ENCODE measurements at regions not wholly inside any gene's neighbourhood (a gene's known extent, or its start where the extent isn't known, plus 50 kb on each side); places are given as distances from the start of the nearest gene placed in this dataset.

DNA sequence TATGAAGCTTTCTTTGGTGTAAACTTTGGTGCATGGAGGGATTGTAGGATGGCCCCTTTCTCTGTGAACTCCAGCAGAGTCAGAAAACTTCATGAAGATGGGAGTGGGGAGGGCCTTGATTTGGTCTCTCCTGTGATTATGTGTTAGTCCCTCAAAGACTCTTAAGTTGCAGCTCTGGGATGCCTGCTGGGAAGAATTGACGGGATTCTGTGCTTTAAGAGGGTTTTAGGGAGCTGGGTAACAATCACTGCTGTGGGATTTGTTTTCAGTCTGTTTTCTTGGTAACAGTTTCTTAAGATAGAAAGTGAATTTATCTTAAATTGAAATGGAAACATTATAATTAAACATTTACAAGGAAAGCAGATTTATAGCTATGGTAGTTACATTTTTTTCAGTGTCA, 378.1 kb downstream of the AACS start:
- DNase-seq, result no peak

DNA sequence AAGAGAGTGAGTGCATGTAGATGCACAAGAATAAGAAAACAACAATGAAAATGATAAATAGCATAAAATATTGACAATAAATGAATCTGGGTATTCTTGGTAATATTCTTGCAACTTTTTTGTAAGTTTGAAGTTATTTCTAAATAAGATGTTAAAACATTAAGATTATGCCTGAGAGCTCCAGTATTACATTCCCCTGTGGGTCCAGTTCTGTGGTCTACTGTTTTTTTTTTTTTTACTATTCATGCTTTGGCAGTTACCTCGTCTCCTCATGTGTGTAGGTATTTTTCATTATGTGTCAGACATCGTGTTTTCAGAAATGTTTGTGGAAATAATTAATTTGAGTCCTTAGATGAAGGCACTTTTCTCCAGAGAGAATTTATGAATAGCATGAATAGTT, 386.2 kb downstream of the AACS start:
- DNase-seq, result no peak

DNA sequence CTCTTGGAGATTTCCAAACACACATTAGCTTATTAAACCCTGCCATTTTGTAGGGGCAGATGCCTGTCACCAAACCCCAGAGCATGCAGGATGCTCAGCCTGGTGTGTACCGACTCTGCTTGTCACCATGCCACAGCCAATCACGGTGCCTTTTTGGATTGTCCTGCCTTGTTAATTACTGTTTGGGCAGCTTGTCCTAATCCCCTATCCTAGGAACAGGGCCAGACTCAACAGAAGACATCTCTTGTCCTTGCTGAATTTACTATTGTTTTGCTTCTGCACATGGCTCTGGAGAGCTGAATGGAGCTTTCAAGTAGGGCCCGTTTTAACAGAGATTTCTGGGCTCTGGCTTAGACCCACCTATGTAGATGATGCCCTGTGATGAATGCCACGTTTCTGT, 388.5 kb downstream of the AACS start:
- DNase-seq, result no peak

DNA sequence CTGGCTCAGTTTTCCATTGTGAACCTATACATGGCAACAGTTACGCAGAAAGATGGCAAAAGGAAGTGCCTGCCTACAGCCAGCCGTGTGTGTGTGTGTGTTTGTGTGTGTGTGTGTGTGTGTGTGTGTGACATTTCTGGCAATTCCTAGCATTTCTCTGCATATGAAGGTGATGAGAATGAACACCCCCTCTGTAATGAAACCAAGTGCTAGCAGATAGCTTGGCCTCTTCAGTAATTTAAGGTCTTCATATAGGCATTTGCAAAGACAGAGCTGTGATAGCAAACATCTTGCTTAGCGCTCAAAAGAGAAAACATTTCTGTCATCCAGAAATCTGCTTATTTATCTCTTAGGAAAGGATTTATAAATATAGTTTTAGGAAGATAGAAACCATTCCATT, 389.1 kb downstream of the AACS start:
- DNase-seq, result no peak

DNA sequence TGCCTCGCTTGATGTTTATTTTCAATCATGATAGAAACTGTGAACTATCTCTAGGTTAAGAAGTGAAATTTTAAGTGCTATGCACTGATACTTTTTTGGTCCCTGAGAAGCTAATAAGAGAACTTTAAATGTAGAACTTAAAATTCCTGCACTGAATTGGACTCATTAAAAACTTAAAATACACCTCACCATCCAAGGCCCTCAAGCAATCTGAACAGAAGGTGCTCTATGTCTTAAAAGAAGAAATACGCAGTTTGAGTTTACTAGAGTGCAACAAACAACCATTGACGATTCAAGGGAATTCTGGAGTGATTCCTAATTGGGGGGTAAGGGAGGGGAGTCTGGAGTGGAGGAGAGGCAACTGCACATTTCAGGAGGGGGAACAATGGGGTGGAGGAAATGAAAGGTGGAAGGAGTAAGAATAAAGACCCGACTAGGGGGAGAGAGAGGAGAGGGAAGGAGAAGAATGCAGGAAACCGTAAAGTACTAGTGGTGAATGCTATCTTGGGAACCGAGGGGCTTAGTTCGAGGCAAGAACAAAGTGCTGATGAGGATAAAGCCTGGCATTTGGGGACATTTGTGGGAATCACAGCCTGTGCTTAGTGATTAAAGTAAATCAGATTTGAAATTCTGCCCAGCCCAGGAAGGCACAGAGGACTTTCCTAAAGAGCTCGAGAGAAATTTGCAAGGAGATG, 389.7 kb downstream of the AACS start:
- no peak for DNase-seq

DNA sequence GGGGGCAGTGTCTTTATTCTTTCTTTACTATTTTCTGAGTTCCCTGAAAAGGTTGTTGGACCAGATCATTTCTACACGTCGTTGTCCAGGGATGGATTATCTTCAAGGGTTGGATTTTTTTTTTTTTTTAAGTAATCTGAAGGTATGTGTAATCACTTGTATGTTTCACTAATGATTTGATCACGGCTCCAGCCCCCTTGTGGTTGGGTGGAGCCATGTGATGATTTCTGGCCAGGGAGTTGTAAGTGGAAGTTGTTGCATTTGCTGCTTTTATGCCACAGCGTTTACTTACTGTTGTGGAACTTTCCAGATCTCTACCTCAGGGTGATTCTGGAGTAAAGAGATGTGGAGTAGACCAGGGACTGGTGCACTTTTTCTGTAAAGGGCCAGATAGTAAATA, 390.3 kb downstream of the AACS start:
- no peak for DNase-seq

DNA sequence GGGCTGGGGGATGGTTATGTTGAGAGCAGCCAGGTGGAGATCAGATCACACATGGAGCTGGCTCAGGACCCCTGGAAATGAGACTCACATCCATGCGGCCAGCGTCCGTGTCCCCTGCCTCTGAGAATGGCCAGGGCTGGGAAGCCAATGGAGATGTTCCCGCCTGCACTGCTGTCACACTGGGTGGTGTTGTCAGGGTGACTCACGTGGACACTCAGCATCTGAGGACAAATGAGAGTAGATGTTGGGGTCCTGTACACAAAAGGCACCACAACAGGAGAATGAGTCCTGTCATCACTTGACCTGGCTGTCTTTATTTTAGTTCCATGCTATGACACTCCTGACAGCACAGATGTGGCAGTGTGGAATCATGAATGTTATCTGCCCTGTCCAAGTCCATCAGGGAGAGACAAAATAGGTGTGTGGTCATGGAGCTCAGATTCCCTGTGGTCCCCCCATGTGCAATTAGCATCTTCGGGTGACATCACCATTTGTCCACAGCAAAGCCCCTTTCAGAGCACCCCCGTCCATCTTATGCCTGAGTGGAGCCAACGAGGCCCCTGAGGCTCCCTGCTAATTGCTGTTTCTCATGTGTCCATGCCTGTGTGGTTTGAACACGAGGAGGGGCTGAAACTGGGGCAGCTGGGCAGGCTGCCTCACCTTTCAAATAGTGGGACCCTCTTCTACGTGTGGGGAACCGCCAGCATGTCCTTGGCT, 393.5 kb downstream of the AACS start:
- no peak for DNase-seq

DNA sequence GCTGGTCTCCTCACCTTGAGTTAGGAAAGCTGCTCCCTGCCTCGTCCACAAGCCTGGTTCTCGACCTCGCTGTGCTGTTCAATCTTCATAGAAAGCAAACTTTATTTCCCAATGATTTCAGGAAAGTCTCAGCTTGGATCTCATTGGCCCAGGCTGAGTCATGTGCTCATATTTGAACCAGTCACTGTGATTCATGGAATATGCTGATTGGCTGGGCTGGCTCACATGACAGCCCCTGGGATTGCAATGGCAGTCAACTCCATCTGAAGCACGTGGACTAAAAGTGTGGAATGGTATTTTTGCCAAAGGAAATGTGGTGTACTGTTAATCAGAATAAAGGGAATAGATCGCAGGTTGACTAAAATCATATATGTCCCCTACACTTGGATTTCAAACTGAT, 396.6 kb downstream of the AACS start:
- DNase-seq, result no peak

DNA sequence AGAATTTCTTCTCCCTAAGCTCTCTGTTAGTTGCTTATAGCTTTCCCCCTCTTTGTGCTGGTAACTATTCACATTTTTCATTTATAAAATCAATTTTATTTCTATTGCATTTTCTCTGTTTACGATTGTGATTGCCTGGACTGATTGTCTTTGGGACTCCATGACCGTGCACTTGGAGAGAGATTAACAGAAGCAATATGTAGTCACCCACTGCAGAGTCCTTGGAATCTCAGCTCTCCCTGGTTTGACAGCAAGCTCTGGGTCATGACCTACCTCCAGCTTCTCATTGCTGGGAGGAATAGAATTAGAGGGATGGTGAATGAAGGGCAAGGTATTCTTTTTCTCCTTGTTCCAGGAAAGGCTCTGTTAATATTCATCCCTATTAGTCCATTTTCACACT, 398.2 kb downstream of the AACS start:
- DNase-seq, result no peak

DNA sequence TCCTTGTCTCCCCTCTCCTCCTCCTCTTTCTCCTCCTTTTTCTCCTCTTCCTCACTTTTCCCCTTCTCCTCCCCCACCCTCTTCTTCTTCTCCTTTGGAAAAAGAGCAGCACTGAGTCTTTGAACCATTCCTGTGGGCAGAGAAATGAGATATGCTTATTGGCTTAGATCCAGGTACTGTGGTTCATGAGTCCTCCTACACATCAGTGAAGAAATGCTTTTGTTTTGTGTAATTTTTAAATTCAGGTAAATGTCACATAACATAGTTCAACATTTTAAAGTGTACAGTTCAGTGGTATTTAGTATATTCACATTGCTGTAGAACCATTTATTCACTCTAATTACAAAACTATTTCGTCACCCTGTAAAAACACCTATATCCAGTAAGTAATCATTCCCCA, 402.1 kb downstream of the AACS start:
- DNase-seq, result no peak

DNA sequence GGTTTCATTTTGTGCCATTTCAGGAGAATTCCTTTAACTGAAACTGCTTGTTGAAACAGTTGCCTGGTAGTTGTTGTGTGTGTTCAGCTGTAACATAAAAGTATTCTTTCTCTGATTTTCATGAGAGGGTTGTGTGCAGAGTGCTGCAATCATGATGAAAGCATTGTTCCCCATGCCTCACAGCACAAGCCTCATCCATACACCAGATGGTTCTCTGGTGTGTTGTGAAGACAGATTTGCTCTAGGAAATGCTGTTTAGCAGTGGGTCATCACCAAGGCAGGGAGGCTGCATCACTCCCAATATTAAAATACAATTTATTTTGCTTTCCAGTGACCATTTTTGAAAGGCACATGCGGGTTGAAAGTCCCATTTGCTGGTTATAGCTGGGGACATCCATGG, 404.4 kb downstream of the AACS start:
- no peak for DNase-seq

DNA sequence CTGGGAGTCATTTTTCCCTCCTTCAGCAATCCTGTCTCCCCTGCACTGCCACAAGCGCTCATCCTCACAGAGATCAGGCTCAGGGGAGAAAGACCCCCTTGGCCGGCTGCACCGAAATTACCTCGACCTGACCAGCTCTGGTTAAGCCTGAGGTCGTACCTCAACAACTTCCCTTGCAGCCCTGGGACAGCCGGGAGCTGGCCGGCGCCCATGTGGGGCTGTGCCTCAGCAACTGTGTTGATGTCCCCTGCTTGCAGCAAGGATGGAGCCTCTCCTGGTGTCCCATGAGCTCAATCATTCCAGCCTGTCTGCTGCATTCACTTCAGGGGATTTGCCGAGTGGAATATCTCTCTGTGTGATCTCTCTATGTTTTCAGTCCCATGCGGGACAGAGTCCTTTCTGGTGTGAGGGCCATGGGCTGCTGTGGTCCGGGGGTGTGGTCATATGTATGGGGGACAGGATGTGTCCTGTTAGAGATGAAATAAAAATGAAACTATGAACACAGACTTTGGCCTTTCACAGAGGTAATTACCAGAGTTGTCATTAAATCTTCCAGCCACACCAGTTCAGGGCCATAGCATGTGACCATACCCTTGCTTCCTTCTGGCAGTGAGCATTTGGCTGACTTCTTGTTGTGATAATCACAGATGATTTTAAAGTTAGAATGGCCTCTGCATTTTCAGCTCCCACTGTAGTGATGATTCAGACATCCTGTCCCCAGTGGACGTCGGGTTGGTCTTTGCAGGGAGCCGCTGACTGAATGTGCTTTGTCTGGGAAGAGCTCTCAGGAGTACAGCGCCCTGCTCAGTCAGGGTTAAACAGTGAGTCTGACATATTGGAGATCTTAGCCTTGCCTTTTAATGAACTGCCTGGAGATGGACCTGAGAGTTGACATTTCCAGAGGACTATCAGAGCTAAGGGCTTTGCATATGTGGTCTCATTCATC, 405.9 kb downstream of the AACS start:
- DNase-seq, result no peak

DNA sequence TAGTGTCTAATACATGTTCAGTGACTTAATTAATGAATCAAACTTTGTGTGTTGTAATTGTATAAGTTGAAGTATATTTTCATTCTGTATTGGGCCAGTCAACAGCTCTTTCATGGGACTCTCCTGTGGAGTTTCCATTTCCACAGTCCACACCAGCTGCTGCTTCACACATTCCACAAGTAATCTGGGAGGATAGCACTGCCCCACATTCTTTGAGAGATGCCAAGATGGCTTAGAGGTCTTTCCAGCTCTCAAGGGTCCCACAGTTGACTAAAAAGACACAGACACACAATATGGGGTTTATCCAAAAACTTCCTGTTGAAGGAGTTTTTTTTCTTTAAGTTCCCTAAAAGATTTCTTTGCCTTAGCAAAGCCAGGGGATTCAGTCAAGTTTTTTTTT, 408.3 kb downstream of the AACS start:
- DNase-seq, result no peak

DNA sequence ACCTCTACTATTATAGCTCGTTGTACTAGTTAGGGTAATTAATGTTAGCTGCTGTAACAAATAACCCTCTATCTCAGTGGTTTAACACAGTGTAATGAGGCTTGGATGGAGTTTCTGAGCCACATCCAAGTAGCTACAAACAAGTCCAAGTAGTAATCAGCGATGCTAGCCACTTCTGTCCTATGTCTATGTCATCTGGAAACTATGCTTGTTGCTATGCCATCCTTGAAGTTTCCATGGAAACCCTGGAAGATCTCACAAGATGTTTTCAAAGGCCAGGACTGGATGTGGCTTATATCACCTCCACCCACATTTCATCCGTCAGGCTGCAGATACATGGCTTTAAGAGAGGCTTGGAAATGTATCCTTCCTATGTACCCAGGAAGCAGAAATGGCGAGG, 422.1 kb downstream of the AACS start:
- no peak for DNase-seq

DNA sequence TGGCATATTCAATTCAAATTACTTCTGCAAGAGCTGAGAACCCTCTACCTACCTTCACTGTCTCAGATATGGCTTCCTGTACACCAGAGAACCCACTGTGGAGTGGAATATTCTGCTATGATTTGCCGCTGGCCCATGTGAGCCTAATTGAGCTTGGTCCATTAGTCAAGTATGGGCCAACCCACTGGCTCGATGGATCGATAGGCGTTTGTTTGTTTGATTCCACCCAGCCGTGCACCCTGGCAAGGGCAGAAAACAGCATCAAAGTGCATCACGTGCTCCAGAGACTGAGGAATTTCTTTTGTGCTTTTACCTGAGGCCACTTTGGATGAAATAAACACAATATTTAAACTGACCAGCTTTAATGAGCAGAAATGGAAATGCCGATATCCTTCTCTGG, 426.3 kb downstream of the AACS start:
- no peak for DNase-seq

DNA sequence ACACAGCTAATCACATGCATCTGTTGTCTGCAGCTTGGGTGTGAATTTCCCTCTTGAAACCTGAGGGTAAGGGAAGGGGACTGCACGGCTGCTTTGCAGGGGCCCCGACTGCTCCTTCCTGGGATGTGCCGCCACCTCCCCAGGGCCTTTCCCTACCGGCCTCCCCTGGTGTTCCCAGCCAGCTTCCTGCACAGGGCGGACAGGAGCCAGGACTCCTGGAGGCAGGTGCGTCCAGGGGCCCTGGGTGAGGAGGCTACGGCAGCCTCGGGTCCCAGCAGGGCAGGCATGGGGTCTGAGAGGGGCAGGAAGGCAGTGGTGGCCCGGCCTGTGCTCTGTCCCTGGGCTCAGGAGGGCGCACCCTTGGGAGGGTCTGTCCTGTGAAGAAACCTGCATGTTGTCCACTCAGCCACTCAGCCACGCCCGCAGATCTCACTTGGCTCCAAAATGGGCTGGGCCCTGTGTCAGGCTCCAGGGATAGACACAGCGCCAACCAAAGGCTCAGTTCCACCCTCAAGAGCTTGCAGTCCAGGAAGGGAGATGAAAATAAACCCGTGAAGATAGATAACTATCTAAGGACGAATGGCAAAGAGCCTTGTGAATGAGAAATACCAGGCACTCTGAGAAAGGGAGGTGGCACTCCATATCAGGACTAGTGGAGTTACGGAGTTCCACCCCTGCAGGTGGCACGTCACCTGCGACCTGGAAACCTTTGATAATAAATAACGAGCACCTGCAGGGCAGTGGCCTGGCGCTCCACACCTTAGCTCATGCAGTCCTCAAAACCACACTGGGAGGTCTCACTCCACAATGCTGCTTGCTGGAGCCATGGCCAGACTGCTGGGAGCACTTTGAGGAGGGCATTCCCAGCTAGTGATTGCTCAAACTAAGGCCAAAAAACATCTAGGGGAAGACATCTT, 427.4 kb downstream of the AACS start:
- DNase-seq, result no peak

DNA sequence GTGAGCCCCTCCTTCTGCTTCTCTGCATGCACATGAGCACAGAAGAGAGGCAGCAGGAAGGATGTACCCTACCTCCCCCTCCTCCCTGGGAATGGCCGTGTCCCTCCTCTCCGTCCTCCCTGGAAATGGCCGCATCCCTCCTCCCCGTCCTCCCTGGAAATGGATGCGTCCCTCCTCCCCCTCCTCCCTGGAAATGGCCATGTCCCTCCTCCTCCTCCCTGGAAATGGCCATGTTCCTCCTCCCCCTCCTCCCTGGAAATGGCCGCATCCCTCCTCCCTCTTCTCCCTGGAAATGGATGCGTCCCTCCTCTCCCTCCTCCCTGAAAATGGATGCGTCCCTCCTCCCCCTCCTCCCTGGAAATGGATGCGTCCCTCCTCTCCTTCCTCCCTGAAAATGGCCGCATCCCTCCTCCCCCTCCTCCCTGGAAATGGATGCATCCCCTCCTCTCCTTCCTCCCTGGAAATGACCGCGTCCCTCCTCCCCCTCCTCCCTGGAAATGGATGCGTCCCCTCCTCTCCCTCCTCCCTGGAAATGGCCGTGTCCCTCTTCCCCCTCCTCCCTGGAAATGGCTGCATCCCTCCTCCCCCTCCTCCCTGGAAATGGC, 428.6 kb downstream of the AACS start:
- DNase-seq, result no peak

DNA sequence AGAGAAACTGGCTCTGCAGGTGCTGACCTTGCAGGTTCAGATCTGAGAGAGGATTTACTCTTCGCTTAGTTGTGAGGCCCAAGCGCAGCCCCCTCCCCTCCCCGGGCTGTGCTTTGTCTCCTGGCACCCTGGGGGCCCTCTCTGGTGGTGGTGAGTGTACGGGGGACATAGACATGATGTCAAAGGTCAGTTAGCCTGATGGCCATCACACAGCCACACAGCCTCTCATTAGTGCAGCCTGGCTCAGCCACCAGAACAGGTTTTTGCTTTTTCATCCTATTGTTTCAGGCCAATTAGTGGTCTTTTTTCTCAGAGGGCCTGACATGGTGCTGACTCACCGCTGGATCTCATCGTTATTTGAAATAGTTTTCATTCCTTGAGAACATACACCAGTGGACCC, 437.9 kb downstream of the AACS start:
- DNase-seq, result no peak

DNA sequence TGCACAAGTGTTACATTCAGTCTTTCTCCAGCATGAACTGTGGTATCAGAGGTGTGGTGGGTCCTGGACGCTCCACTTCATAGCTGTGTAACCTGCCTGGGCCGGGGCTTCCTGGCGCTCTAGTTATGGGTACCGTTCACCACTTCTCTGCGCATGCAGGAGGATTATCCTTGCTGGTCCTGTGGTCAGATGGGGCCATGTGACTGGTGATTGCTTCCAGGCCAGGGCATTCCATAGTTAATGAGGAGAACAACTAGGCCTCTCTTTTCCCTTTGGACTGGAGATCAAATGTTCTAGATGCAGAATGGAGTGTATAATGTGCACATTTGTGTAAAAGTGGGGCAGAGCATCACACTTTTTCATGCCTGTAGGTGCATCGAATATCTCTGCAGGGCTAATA, 444.0 kb downstream of the AACS start:
- DNase-seq, result no peak

DNA sequence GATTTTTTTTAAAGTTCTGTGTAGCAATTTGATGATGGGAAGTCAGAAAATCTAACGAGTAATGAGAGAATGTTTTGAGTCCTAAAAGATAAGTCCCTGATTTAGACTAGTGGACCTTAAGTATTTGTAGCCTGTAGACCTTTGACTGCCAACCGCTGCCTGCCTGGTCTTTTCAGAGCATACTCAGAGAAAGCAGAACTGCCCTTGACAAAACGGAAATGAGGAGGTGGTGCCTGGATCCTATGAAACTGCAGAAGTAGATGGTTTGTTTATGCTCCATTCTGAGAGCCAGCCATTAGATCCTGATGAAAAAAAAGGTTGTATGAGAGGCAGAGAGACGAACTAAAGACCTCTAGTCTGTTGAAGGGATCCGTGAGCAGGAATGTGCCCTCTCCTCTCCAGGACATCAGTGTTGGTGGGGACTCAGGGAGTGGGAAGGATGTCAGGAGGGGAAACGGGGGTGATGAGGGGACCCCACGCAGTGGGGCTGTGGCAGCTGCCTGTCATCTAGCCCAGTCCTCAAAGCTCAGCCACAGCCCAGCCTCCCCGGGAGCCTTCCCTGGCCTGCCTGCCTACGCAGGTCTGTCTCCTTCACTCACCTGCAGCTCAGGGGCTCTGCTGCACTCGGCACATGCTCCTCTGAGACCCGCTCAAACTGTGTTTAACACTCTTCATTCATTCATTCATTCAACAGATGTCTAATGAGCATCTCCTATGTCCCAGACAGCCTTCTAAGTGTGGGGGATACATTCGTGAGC, 447.5 kb downstream of the AACS start:
- no peak for DNase-seq

DNA sequence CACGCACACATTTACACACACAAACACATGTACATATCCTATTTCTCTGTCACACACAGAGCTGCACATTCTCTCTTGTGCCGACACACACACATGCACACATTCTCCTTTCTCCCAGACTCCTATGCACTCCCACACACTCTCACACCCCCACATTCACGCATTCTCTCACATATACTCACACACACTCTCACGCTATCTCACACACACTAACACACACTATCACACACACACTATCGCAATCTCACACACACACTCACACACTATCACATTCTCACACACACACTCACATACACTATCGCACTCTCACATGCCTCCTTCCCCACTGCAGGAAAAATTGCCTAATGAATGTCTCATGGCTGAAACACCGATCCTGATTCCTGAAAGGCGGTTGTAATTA, 450.7 kb downstream of the AACS start:
- DNase-seq, result no peak

DNA sequence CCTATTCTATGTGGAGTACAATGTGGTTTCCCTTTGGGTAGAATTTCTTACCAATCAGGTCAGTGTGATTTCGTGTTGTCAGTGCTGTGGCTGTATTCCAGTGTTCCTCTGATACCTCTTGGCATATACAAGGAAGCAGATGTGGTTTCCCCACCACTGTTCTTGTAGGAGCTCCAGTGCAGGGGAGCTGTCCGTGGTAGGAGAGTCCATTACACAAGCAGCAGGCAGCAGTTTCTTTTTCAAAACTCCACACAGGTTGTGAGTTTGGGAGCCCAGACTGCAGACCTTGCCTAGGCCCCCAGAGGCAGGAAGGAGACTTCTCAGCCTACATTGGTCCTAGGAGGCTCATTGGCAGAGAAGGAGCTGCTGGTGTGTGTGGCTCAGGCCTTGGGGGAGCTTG, 452.8 kb downstream of the AACS start:
- DNase-seq, result no peak

Data from activated naive CD4-positive, alpha-beta T cell treated with Interleukin-2 at 50 U/mL for 16 hours (primary cell).